ENCODE measurements at regions not wholly inside any gene's neighbourhood (a gene's known extent, or its start where the extent isn't known, plus 50 kb on each side); places are given as distances from the start of the nearest gene placed in this dataset.

DNA sequence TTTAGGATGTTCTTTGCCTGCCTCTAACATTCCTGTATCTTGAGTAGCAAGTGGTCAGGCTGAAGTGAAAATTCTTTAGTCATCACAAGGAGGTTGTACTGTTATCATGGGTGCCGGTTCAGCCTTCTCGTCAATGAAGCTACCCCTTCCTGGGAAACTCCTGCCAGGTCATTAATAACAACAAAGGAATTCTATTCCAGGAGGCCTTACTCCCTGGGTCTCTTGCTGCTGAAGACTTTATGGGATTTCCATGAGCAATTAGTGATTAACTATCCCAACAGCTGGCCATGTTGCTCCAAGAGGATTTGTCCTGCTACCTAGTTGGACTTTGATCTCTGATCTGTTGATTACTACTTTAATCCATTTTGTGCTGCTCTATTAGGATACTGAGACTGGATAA lies 62.7 kb upstream of the ELOVL5 start:
- TF ChIP-seq SP4 (IDR thresholded peaks at IDR 0.05; ENCODE audit: low read length), result no peak
- TF ChIP-seq, protein P1, sequence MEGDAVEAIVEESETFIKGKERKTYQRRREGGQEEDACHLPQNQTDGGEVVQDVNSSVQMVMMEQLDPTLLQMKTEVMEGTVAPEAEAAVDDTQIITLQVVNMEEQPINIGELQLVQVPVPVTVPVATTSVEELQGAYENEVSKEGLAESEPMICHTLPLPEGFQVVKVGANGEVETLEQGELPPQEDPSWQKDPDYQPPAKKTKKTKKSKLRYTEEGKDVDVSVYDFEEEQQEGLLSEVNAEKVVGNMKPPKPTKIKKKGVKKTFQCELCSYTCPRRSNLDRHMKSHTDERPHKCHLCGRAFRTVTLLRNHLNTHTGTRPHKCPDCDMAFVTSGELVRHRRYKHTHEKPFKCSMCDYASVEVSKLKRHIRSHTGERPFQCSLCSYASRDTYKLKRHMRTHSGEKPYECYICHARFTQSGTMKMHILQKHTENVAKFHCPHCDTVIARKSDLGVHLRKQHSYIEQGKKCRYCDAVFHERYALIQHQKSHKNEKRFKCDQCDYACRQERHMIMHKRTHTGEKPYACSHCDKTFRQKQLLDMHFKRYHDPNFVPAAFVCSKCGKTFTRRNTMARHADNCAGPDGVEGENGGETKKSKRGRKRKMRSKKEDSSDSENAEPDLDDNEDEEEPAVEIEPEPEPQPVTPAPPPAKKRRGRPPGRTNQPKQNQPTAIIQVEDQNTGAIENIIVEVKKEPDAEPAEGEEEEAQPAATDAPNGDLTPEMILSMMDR (IDR thresholded peaks at IDR 0.05; ENCODE audit: control extremely low read depth in 1 of 3, insufficient read depth in 1 of 3, low read depth in 1 of 3, low read length in 3 of 3), result no peak
- TF ChIP-seq POLR2AphosphoS5 (IDR thresholded peaks at IDR 0.05; ENCODE audit: low read depth, low read length), result no peak

Measured in H1 (cell line).